IMR-90 (cell line): ENCODE measurements at regions not wholly inside any gene's neighbourhood (a gene's known extent, or its start where the extent isn't known, plus 50 kb on each side); places are given as distances from the start of the nearest gene placed in this dataset.

Source experiments
- ATAC-seq: fragments of 200-7000 bp; cut with Tn5 transposase; 2 replicates; pipeline ENCODE4 v1.9.1; 2020; ENCODE audit warnings: low read depth, mild to moderate bottlenecking, moderate library complexity
- BruUV-seq: library from RNA; stranded (reverse); fragments of 400-500 nt; replicated peaks from 2 replicates; lab custom pipeline; 2021; lab: Mats Ljungman, UMichigan
- CTCF ChIA-PET: fragments of 300-600 bp; formaldehyde crosslinking; extraction: SDS; loops from one replicate; lab custom pipeline; 2021; ENCODE audit warnings: antibody characterized with exemption; lab: Yijun Ruan, JAX
- POLR2A ChIA-PET: fragments of 300-600 bp; sonication (Branson Sonifier 250); formaldehyde crosslinking; loops from one replicate; lab custom pipeline; 2022; ENCODE audit warnings: antibody characterized with exemption; ENCODE audit not compliant: unreplicated experiment; lab: Charles Lee
- DNase-seq: peaks from one replicate; pipeline ENCODE4 v3.0.0; 2013
- H2AFZ ChIP-seq: replicated peaks from 2 replicates; pipeline ENCODE3; 2013; ENCODE audit warnings: low read length, mild to moderate bottlenecking; ENCODE audit not compliant: poor library complexity
- H2AK5ac ChIP-seq: 2 replicates; pipeline ENCODE4 v1.6.1; 2013; ENCODE audit warnings: low read depth, low read length, inconsistent platforms
- H2AK9ac ChIP-seq: replicated peaks from 2 replicates; pipeline ENCODE3; 2013; ENCODE audit warnings: mild to moderate bottlenecking, low read depth, low read length, moderate library complexity; ENCODE audit not compliant: poor library complexity
- H2BK120ac ChIP-seq: 2 replicates; pipeline ENCODE4 v1.6.1; 2013; ENCODE audit warnings: low read depth, low read length, inconsistent platforms
- H2BK15ac ChIP-seq: 3 replicates; pipeline ENCODE4 v1.6.1; 2013; ENCODE audit warnings: low read depth, low read length, inconsistent platforms
- H2BK20ac ChIP-seq: 2 replicates; pipeline ENCODE4 v1.6.1; 2013; ENCODE audit warnings: low read depth, mild to moderate bottlenecking, inconsistent platforms, low read length, moderate library complexity
- H2BK5ac ChIP-seq: 2 replicates; pipeline ENCODE4 v1.6.1; 2013; ENCODE audit warnings: mild to moderate bottlenecking, low read depth, low read length, inconsistent platforms; ENCODE audit not compliant: poor library complexity, severe bottlenecking
- H3K14ac ChIP-seq: replicated peaks from 2 replicates; pipeline ENCODE4 v1.6.1; 2013; ENCODE audit warnings: low read depth, low read length, inconsistent platforms
- H3K18ac ChIP-seq: 2 replicates; pipeline ENCODE4 v1.6.1; 2013; ENCODE audit warnings: low read depth, low read length, control low read depth
- H3K23ac ChIP-seq: 2 replicates; pipeline ENCODE4 v1.6.1; 2013; ENCODE audit warnings: low read depth, low read length, inconsistent platforms
- H3K27ac ChIP-seq: 2 replicates; pipeline ENCODE4 v1.5.1; 2013; ENCODE audit warnings: mild to moderate bottlenecking, control low read depth, low read length; ENCODE audit not compliant: insufficient read depth
- H3K27me3 ChIP-seq: 2 replicates; pipeline ENCODE4 v1.6.1; 2013; ENCODE audit warnings: low read length; ENCODE audit not compliant: control insufficient read depth, insufficient read depth
- H3K36me3 ChIP-seq: 2 replicates; pipeline ENCODE4 v1.6.1; 2013; ENCODE audit warnings: low read length, mixed read lengths; ENCODE audit not compliant: control insufficient read depth, insufficient read depth
- H3K4ac ChIP-seq: 2 replicates; pipeline ENCODE4 v1.6.1; 2013; ENCODE audit warnings: low read depth, low read length, inconsistent platforms
- H3K4me1 ChIP-seq: 2 replicates; pipeline ENCODE4 v1.6.1; 2013; ENCODE audit warnings: low read length, mixed read lengths; ENCODE audit not compliant: control insufficient read depth, insufficient read depth
- H3K4me2 ChIP-seq: 2 replicates; pipeline ENCODE4 v1.6.1; 2013; ENCODE audit warnings: low read depth, mild to moderate bottlenecking, control low read depth, low read length, moderate library complexity
- H3K4me3 ChIP-seq: 2 replicates; pipeline ENCODE4 v1.5.1; 2013; ENCODE audit warnings: low read depth, mild to moderate bottlenecking, control low read depth, low read length, moderate library complexity; ENCODE audit not compliant: insufficient read depth
- H3K56ac ChIP-seq: 2 replicates; pipeline ENCODE4 v1.6.1; 2013; ENCODE audit warnings: low read length, inconsistent platforms; ENCODE audit not compliant: insufficient read depth; ENCODE audit errors: extremely low read depth
- H3K79me1 ChIP-seq, 2 experiments: 2 replicates each; pipeline ENCODE4 v1.6.1; 2013; ENCODE audit warnings: low read length in 2 of 2, inconsistent platforms in 1 of 2, low read depth in 1 of 2
- H3K9ac ChIP-seq: 2 replicates; pipeline ENCODE4 v1.6.1; 2013; ENCODE audit warnings: low read depth, low read length, control low read depth
- H3K9me1 ChIP-seq: 2 replicates; pipeline ENCODE4 v1.6.1; 2013; ENCODE audit warnings: low read length, inconsistent platforms; ENCODE audit not compliant: insufficient read depth
- H3K9me3 ChIP-seq: 2 replicates; pipeline ENCODE4 v1.6.1; 2013; ENCODE audit warnings: low read length; ENCODE audit not compliant: control insufficient read depth, insufficient read depth
- H4K20me1 ChIP-seq: 2 replicates; pipeline ENCODE4 v1.6.1; 2013; ENCODE audit warnings: low read length, inconsistent platforms; ENCODE audit not compliant: insufficient read depth
- H4K5ac ChIP-seq: 2 replicates; pipeline ENCODE4 v1.6.1; 2013; ENCODE audit warnings: mild to moderate bottlenecking, low read depth, low read length, control low read depth
- H4K8ac ChIP-seq, 2 experiments: 2 replicates each; pipeline ENCODE4 v1.6.1; 2013; ENCODE audit warnings: low read depth in 2 of 2, low read length in 2 of 2, control low read depth in 1 of 2, inconsistent platforms in 1 of 2
- H4K91ac ChIP-seq: 2 replicates; pipeline ENCODE4 v1.6.1; 2013; ENCODE audit warnings: low read depth, low read length, inconsistent platforms; ENCODE audit not compliant: insufficient read depth
- BHLHE40 ChIP-seq: fragments of 150-350 bp; IDR thresholded peaks from 2 replicates; pipeline ENCODE4 v1.6.1; 2016; ENCODE audit warnings: mild to moderate bottlenecking, low read depth, low read length
- MXI1 ChIP-seq: IDR thresholded peaks from 2 replicates; pipeline ENCODE4 v1.6.1; 2012; ENCODE audit warnings: low read depth, mild to moderate bottlenecking, low read length, moderate library complexity, borderline replicate concordance
- NFE2L2 ChIP-seq: fragments of 150-350 bp; IDR thresholded peaks from 2 replicates; pipeline ENCODE4 v1.6.1; 2016; ENCODE audit warnings: low read depth, mild to moderate bottlenecking, low read length
- RCOR1 ChIP-seq: IDR thresholded peaks from 2 replicates; pipeline ENCODE4 v1.6.1; 2012; ENCODE audit warnings: mild to moderate bottlenecking, low read length, improper control_type of control experiment; ENCODE audit not compliant: insufficient replicate concordance
- WGBS, 2 experiments: methylation state at CpG; one replicate each; pipeline versions ENCODE4 v1.1.5 to v1.1.7; 2013; ENCODE audit warnings: missing lambda C conversion rate in 2 of 2; ENCODE audit not compliant: insufficient read length in 1 of 2; ENCODE audit errors: extremely low coverage in 2 of 2; 5-methylcytosine and 5-hydroxymethylcytosine counted together
- dilution Hi-C: fragments of 300-500 bp; cut with HindIII; formaldehyde crosslinking; loops from one replicate; pipeline ENCODE4 v1.14.3; 2018; ENCODE audit warnings: low sequenced_read_pairs; ENCODE audit not compliant: unreplicated experiment
- in situ Hi-C: fragments of 300-500 bp; cut with MboI; formaldehyde crosslinking; loops from 3 replicates; pipeline ENCODE4 v1.14.3; 2019; ENCODE audit warnings: low sequenced_read_pairs, inconsistent platforms, mixed read lengths
- intact Hi-C: fragments of 100-400 bp; cut with micrococcal nuclease; formaldehyde crosslinking; loops from 2 replicates; pipeline ENCODE4 v1.10.0; 2022

DNA sequence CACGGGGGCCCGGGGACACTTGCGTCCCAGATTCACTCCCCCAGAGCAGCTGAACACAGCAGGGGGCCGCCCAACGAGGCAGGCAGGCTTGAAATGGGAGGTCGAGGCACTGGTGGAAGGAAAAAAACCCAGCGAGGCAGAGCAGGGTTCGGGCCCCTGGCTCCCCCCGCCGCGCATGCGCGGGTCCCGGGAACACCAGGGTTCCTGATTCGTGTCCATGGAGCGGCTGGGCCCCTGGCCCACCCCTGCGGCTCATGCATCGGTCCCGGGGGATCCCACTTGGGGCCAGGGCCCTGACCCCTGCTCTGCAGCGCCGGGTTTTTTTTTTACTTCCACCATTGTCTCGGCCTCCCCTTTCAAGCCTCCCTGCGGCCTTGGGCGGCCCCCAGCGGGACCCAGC is 321.5 kb downstream of the ALG10 start:
- Histone ChIP-seq H2BK5ac (no peak overlapping the region), H3K27me3 (no peaks in the 10 kb centered on the region), H3K4me3 (no peak overlapping the region), H3K14ac (no peak overlapping the region), H3K18ac (no peak overlapping the region), H3K36me3 (no peaks in the 10 kb centered on the region), H3K27ac (no peak overlapping the region), H4K8ac (no peak overlapping the region), H2BK15ac (no peak overlapping the region), H3K9me1 (no peaks in the 10 kb centered on the region), H3K4ac (no peak overlapping the region), H2AFZ (no peak overlapping the region), H2BK20ac (no peak overlapping the region), H2BK120ac (no peak overlapping the region), H4K5ac (no peak overlapping the region), H3K56ac (no peak overlapping the region), H3K9ac (no peak overlapping the region), H3K79me1 (no peaks in the 10 kb centered on the region), H3K9me3 (peaks cover 24% of the 10 kb centered on the region), H4K20me1 (no peaks in the 10 kb centered on the region), H3K23ac (no peak overlapping the region), H2AK9ac (no peak overlapping the region), H3K4me1 (no peaks in the 10 kb centered on the region), H3K4me2 (no peak overlapping the region), H4K91ac (no peak overlapping the region), H2AK5ac (no peak overlapping the region)
- ChIA-PET CTCF (no interaction called here), POLR2A (no interaction called here)
- in situ Hi-C loops, result no loop called here
- TF ChIP-seq NFE2L2, result no peak
- TF ChIP-seq RCOR1, result no peak
- TF ChIP-seq MXI1, result no peak
- no peak for TF ChIP-seq BHLHE40
- intact Hi-C loops, result no loop called here
- no TSS peak for BruUV-seq
- WGBS, 2 experiments, result 51% methylated on average over 16 of the region's 25 CpGs; no CpG with 5 or more reads in 1 of the 2 experiments
- DNase-seq, result no peak
- dilution Hi-C loops, result no loop called here
- no peak for ATAC-seq
